ENCODE measurements at regions not wholly inside any gene's neighbourhood (a gene's known extent, or its start where the extent isn't known, plus 50 kb on each side); places are given as distances from the start of the nearest gene placed in this dataset.

GRCh38 chr6:133067960-133068359 lies 173.2 kb upstream of the EYA4 start:
- TF ChIP-seq CTCF (conservative IDR thresholded peaks at IDR 0.05; ENCODE audit: low read depth, low read length) = no peak
- no peak for TF ChIP-seq BHLHE40 (IDR thresholded peaks at IDR 0.05; ENCODE audit: low read depth, low read length)

Measured in IMR-90 (cell line).